Caco-2 (cell line): ENCODE measurements at regions not wholly inside any gene's neighbourhood (a gene's known extent, or its start where the extent isn't known, plus 50 kb on each side); places are given as distances from the start of the nearest gene placed in this dataset.

Source experiments
- BruUV-seq: library from RNA; stranded (reverse); fragments of 400-500 nt; replicated peaks from 2 replicates; lab custom pipeline; 2021; lab: Mats Ljungman, UMichigan
- CTCF ChIA-PET: fragments of 300-600 bp; sonication (Branson Sonifier 250); formaldehyde crosslinking; loops from one replicate; lab custom pipeline; 2022; ENCODE audit warnings: antibody characterized with exemption; lab: Charles Lee
- POLR2A ChIA-PET: fragments of 300-600 bp; sonication (Branson Sonifier 250); formaldehyde crosslinking; loops from one replicate; lab custom pipeline; 2022; ENCODE audit warnings: antibody characterized with exemption; lab: Charles Lee
- DNase-seq, 2 experiments: peaks; one replicate each; pipeline versions ENCODE4 v3.0.0 to v3.0.0-alpha.2; 2020 to 2022
- H3K27me3 ChIP-seq: replicated peaks from 2 replicates; pipeline ENCODE4 v1.6.0; 2011; ENCODE audit warnings: low read length; ENCODE audit not compliant: control insufficient read depth, insufficient read depth
- H3K36me3 ChIP-seq: 2 replicates; pipeline ENCODE4 v1.5.1; 2011; ENCODE audit warnings: low read length; ENCODE audit not compliant: control insufficient read depth, insufficient read depth
- H3K4me1 ChIP-seq: fragments of 250-450 bp; sonication (Bioruptor Pico); 2 replicates; pipeline ENCODE4 v1.5.1; 2020; ENCODE audit warnings: mild to moderate bottlenecking
- H3K4me3 ChIP-seq: 2 replicates; pipeline ENCODE4 v1.5.1; 2011; ENCODE audit warnings: low read depth, mild to moderate bottlenecking, control low read depth, low read length
- H3K9me3 ChIP-seq: fragments of 250-450 bp; sonication (Bioruptor Pico); 2 replicates; pipeline ENCODE4 v1.5.1; 2020; ENCODE audit warnings: mild to moderate bottlenecking, moderate library complexity
- H3K27ac Mint-ChIP-seq: one replicate; pipeline ENCODE4 v1.8.0; 2022; ENCODE audit warnings: mixed read lengths; ENCODE audit not compliant: unreplicated experiment
- H3K27me3 Mint-ChIP-seq: one replicate; pipeline ENCODE4 v1.8.0; 2022; ENCODE audit warnings: mixed read lengths; ENCODE audit not compliant: insufficient read depth, unreplicated experiment
- H3K36me3 Mint-ChIP-seq: one replicate; pipeline ENCODE4 v1.8.0; 2022; ENCODE audit warnings: mild to moderate bottlenecking, mixed read lengths; ENCODE audit not compliant: insufficient read depth, unreplicated experiment
- H3K4me1 Mint-ChIP-seq: one replicate; pipeline ENCODE4 v1.8.0; 2022; ENCODE audit warnings: low read depth, mixed read lengths; ENCODE audit not compliant: unreplicated experiment
- H3K4me3 Mint-ChIP-seq: one replicate; pipeline ENCODE4 v1.8.0; 2022; ENCODE audit warnings: mild to moderate bottlenecking, moderate library complexity, mixed read lengths; ENCODE audit not compliant: unreplicated experiment
- H3K9me3 Mint-ChIP-seq: one replicate; pipeline ENCODE4 v1.8.0; 2022; ENCODE audit warnings: mixed read lengths; ENCODE audit not compliant: unreplicated experiment
- CTCF ChIP-seq, 2 experiments: fragments of 200-600 bp in 1 of 2; IDR thresholded peaks; 1 replicate in 1 of 2; 2 replicates in 1 of 2; pipeline versions ENCODE4 v1.5.1 to v1.8.0; 2011 to 2022; ENCODE audit warnings: antibody characterized with exemption in 1 of 2, control low read depth in 1 of 2, inconsistent platforms in 1 of 2, low read depth in 1 of 2, low read length in 1 of 2, mild to moderate bottlenecking in 1 of 2, moderate library complexity in 1 of 2; ENCODE audit not compliant: insufficient read depth in 1 of 2, severe bottlenecking in 1 of 2, unreplicated experiment in 1 of 2
- intact Hi-C: fragments of 100-400 bp; cut with micrococcal nuclease; formaldehyde crosslinking; loops from one replicate; pipeline ENCODE4 v1.10.0; 2022; ENCODE audit not compliant: unreplicated experiment

GRCh38 chr2:147631294-147631693 is 213.5 kb upstream of the ACVR2A start:
- Histone ChIP-seq H3K9me3 (no peaks in the 10 kb centered on the region), H3K27me3 (no peaks in the 10 kb centered on the region), H3K4me3 (no peak overlapping the region), H3K36me3 (no peaks in the 10 kb centered on the region), H3K4me1 (peaks cover under 1% of the 10 kb centered on the region; the same call in 1 of the 2 replicates)
- no peaks in the 10 kb centered on the region for H3K36me3 Mint-ChIP-seq
- H3K27me3 Mint-ChIP-seq: no peaks in the 10 kb centered on the region
- intact Hi-C loops: no loop called here
- no peaks in the 10 kb centered on the region for H3K9me3 Mint-ChIP-seq
- no TSS peak for BruUV-seq
- H3K4me1 Mint-ChIP-seq: peaks cover 5% of the 10 kb centered on the region
- no peak for DNase-seq
- no peak for TF ChIP-seq CTCF (IDR thresholded peaks at IDR 0.05; ENCODE audit: insufficient read depth in 1 of 2, low read depth in 1 of 2, low read length in 1 of 2, severe bottlenecking in 1 of 2, unreplicated experiment in 1 of 2)
- H3K27ac Mint-ChIP-seq: no peak overlapping the region
- H3K4me3 Mint-ChIP-seq: no peak overlapping the region
- ChIA-PET CTCF (interaction anchor here (0.5 kb wide), 1 partner anchor 586 kb away, joined by 3 read pairs; no protein-coding TSS in a partner anchor), POLR2A (no interaction called here)

DNA sequence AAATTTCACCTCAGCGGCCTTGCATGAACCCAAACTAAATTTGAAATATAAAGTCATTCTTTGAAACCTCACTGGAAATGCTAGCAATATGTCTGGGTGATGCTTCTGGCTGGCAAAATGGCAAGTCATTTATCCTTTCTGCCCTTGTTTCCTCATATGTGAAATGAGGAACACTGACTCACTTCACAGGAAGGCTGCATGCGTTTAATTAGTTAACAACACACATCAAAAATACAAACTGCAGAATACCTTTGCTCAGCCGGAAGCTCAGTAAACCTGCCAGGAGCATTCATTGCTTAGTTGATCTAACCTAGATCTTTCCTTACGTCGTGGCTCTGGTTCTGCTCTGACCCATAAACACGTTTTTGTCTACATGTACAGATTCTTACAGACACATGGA is 214.2 kb upstream of the ACVR2A start:
- H3K4me3 Mint-ChIP-seq: no peak overlapping the region
- ChIA-PET POLR2A (no interaction called here), CTCF (interaction anchor here (0.5 kb wide), 1 partner anchor 585 kb away, joined by 3 read pairs; no protein-coding TSS in a partner anchor)
- TF ChIP-seq CTCF (IDR thresholded peaks at IDR 0.05; ENCODE audit: insufficient read depth in 1 of 2, low read depth in 1 of 2, low read length in 1 of 2, severe bottlenecking in 1 of 2, unreplicated experiment in 1 of 2): no peak
- DNase-seq: no peak
- peaks cover 3% of the 10 kb centered on the region for H3K4me1 Mint-ChIP-seq
- H3K9me3 ChIP-seq: no peaks in the 10 kb centered on the region
- H3K27me3 ChIP-seq: no peaks in the 10 kb centered on the region
- H3K4me3 ChIP-seq: no peak overlapping the region
- H3K9me3 Mint-ChIP-seq: no peaks in the 10 kb centered on the region
- H3K36me3 ChIP-seq: no peaks in the 10 kb centered on the region
- no TSS peak for BruUV-seq
- intact Hi-C loops: no loop called here
- H3K36me3 Mint-ChIP-seq: no peaks in the 10 kb centered on the region
- H3K27ac Mint-ChIP-seq: no peak overlapping the region
- H3K4me1 ChIP-seq: no peaks in the 10 kb centered on the region
- no peaks in the 10 kb centered on the region for H3K27me3 Mint-ChIP-seq

GRCh38 chr2:147628971-147629421 is 215.8 kb upstream of the ACVR2A start:
- Mint-ChIP-seq H3K4me3 (no peak overlapping the region), H3K36me3 (no peaks in the 10 kb centered on the region), H3K27ac (no peak overlapping the region), H3K27me3 (no peaks in the 10 kb centered on the region), H3K9me3 (no peaks in the 10 kb centered on the region), H3K4me1 (no peaks in the 10 kb centered on the region)
- CTCF ChIA-PET: no interaction called here
- H3K4me1 ChIP-seq: no peaks in the 10 kb centered on the region
- TF ChIP-seq CTCF (IDR thresholded peaks at IDR 0.05; ENCODE audit: insufficient read depth in 1 of 2, low read depth in 1 of 2, low read length in 1 of 2, severe bottlenecking in 1 of 2, unreplicated experiment in 1 of 2): no peak
- intact Hi-C loops: no loop called here
- no TSS peak for BruUV-seq
- no peaks in the 10 kb centered on the region for H3K27me3 ChIP-seq
- POLR2A ChIA-PET: no interaction called here
- H3K9me3 ChIP-seq: no peaks in the 10 kb centered on the region
- no peaks in the 10 kb centered on the region for H3K36me3 ChIP-seq
- no peak overlapping the region for H3K4me3 ChIP-seq
- no peak for DNase-seq
